Esophagus muscularis mucosa (tissue), 4 donors: ENCODE measurements at regions not wholly inside any gene's neighbourhood (a gene's known extent, or its start where the extent isn't known, plus 50 kb on each side); places are given as distances from the start of the nearest gene placed in this dataset.

Experiments
- EP300 ChIP-seq: sonication (generic); formaldehyde crosslinking; IDR thresholded peaks from one replicate; pipeline ENCODE4 v1.6.1; 2017; ENCODE audit warnings: antibody characterized with exemption
- POLR2A ChIP-seq: fragments of 450-650 bp; IDR thresholded peaks from one replicate; pipeline ENCODE4 v1.6.1; 2017; ENCODE audit warnings: antibody characterized with exemption, moderate library complexity, mild to moderate bottlenecking, low read depth
- POLR2AphosphoS5 ChIP-seq, 2 donors: sonication (generic); formaldehyde crosslinking; IDR thresholded peaks; one replicate each; pipeline ENCODE4 v1.6.1; 2017; ENCODE audit warnings: antibody characterized with exemption in 2 of 2
- TF ChIP-seq, protein P1 (sequence below), 3 experiments: fragments of 200-600 bp in 2 of 3; fragments of 450-650 bp in 1 of 3; sonication (generic) in 2 of 3; IDR thresholded peaks; one replicate each; pipeline ENCODE4 v1.5.1; 2017 to 2019; ENCODE audit warnings: antibody characterized with exemption in 3 of 3, mild to moderate bottlenecking in 2 of 3, moderate library complexity in 1 of 3

- TF ChIP-seq, protein P1, sequence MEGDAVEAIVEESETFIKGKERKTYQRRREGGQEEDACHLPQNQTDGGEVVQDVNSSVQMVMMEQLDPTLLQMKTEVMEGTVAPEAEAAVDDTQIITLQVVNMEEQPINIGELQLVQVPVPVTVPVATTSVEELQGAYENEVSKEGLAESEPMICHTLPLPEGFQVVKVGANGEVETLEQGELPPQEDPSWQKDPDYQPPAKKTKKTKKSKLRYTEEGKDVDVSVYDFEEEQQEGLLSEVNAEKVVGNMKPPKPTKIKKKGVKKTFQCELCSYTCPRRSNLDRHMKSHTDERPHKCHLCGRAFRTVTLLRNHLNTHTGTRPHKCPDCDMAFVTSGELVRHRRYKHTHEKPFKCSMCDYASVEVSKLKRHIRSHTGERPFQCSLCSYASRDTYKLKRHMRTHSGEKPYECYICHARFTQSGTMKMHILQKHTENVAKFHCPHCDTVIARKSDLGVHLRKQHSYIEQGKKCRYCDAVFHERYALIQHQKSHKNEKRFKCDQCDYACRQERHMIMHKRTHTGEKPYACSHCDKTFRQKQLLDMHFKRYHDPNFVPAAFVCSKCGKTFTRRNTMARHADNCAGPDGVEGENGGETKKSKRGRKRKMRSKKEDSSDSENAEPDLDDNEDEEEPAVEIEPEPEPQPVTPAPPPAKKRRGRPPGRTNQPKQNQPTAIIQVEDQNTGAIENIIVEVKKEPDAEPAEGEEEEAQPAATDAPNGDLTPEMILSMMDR (IDR thresholded peaks at IDR 0.05) = no peak
- TF ChIP-seq POLR2A (no peak), POLR2AphosphoS5 (IDR thresholded peaks at IDR 0.05) (no peak), EP300 (no peak)
Measured at GRCh38 chr10:8323428-8324054, 269.1 kb downstream of the GATA3 start.
